ENCODE measurements at regions not wholly inside any gene's neighbourhood (a gene's known extent, or its start where the extent isn't known, plus 50 kb on each side); places are given as distances from the start of the nearest gene placed in this dataset.
"Not testable (repeated sequence)": the region's sequence is repeated elsewhere in the genome, so short reads cannot be mapped to it uniquely, and the experiment has no call there.

DNA sequence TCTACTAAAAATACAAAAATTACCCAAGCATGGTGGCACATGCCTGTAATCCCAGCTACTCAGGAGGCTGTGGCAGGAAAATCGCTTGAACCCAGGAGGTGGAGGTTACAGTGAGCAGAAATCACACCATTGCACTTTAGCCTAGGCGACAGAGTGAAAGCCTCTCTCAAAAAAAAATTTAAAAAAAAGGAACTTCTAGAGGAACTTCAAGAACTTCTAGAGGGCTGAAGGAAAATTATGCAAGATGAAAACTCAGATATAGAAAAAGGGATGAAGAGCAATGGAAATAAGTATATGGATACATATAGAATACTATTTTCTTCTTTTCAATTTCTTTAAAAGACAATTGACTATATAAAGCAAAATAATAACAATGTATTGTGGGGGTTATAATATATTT, 51.2 kb upstream of the PRR5 start:
- H3K36me3 ChIP-seq (replicated peaks; ENCODE audit: control insufficient read depth, insufficient read depth, low read length) = no peaks in the 10 kb centered on the region
- no peak overlapping the region for H3K4me3 ChIP-seq (ENCODE audit: insufficient read depth, low read depth, low read length)
- no peaks in the 10 kb centered on the region for H3K27me3 ChIP-seq (ENCODE audit: control insufficient read depth, insufficient read depth, low read length)
- DNase-seq = no peak

DNA sequence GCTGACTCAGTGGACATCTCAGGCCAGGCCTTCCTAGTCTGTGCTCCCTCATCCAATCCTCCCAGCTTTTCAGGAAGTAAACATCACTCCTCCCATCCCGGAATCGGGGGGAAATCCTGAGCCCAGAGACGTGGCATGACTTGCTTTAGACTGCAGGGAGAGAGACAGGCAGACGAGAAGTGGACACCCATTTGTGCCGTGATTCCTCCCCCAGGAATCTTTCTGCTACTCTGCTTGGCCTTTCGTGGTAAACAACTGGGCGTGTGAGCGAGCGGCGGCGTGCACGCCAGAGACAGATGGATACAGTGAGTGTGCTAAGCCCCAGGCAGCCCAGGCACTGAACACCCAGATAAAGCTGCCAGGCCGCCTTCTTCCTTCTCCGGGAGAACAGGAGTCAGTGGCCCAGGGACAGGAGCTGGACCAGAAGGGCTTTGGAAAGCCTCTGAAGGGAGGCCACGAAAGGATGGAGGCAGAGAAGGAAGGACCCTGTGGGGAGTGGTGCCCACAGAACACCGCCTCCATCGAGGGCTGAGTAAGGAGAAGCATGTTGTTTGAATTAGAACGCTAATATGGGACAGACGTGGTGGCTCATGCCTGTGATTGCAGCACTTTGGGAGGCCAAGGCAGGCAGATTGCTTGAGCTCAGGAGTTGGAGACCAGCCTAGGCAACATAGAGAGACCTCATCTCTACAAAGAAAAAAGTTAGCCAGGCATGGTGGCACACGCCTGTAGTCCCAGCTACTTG, 53.0 kb upstream of the PRR5 start:
- Histone ChIP-seq H3K27me3 (ENCODE audit: control insufficient read depth, insufficient read depth, low read length) (no peaks in the 10 kb centered on the region), H3K36me3 (replicated peaks; ENCODE audit: control insufficient read depth, insufficient read depth, low read length) (no peaks in the 10 kb centered on the region), H3K4me3 (ENCODE audit: insufficient read depth, low read depth, low read length) (no peak overlapping the region)
- no peak for DNase-seq

DNA sequence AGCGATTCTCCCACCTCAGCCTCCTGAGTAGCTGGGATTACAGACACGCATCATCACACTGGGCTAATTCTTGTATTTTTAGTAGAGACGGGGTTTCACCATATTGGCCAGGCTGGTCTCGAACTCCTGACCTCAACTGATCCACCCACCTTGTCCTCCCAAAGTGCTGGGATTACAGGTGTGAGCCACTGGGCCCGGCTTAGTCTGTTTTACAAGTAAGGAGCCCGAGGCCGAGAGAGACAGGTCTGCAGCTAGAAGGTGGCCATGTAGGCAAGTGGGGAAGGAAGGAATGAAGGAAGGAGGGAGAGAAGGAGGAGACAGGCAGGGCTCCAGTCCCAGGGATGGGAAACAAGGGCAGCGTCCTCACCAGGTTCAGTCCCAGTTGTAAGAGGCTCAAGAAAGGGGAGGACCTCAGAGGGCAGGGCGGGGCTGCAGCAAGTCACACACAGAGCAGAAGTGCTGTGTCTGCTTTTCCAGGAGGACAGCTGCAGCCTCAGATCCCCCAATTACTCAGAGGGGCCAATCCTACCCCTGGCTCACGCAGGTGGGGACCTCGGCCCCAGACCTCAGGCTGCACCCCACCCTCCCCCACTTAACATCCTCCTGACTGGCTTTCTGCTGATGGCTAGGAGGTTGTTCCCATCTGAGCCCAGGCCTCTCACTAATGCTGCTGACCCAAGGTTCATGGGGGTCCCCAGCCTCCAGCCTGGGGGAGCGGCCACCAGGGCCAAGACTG, 53.8 kb upstream of the PRR5 start:
- peak; percentile 18 for DNase-seq
- no peaks in the 10 kb centered on the region for H3K27me3 ChIP-seq (ENCODE audit: control insufficient read depth, insufficient read depth, low read length)
- H3K36me3 ChIP-seq (replicated peaks; ENCODE audit: control insufficient read depth, insufficient read depth, low read length) = no peaks in the 10 kb centered on the region
- H3K4me3 ChIP-seq (ENCODE audit: insufficient read depth, low read depth, low read length) = no peak overlapping the region

DNA sequence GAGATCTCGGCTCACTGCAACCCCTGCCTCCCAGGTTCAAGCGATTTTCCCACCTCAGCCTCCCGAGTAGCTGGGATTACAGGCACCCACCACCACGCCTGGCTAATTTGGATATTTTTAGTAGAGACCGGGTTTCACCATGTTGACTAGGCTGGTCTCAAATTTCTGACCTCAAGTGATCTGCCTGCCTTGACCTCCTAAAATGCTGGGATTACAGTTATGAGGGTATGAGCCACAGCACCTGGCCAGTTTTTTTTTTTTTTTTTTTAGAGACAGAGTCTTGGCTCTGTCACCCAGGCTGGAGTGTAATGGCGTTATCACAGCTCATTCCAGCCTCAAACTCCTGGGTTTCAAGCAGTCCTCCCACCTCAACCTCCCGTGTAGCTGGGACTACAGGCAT, 54.9 kb upstream of the PRR5 start:
- no peak for DNase-seq
- Histone ChIP-seq H3K27me3 (ENCODE audit: control insufficient read depth, insufficient read depth, low read length) (no peaks in the 10 kb centered on the region), H3K36me3 (replicated peaks; ENCODE audit: control insufficient read depth, insufficient read depth, low read length) (no peaks in the 10 kb centered on the region), H3K4me3 (ENCODE audit: insufficient read depth, low read depth, low read length) (no peak overlapping the region)

DNA sequence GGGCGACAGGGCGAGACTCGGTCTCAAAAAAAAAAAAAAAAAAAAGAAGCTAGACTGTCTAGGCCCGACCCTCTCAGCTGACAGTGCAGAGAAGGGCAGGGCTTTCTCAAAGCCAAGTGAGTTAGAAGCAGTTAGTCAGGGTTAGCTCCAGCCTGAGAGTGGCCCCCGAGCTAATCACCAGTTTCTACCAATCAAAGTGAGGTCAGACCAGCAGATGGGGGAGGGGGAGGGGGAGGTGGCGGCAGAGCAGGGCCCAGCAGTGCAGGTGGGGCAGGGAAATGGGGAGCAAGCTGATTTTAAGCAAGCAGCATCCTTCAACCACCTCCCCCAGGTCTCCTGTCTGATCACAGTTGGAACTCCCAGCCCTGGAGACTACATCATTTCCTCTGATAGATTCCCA, 55.3 kb upstream of the PRR5 start:
- Histone ChIP-seq H3K27me3 (ENCODE audit: control insufficient read depth, insufficient read depth, low read length) (no peaks in the 10 kb centered on the region), H3K4me3 (ENCODE audit: insufficient read depth, low read depth, low read length) (no peak overlapping the region), H3K36me3 (replicated peaks; ENCODE audit: control insufficient read depth, insufficient read depth, low read length) (no peaks in the 10 kb centered on the region)
- peak; percentile 70 for DNase-seq

DNA sequence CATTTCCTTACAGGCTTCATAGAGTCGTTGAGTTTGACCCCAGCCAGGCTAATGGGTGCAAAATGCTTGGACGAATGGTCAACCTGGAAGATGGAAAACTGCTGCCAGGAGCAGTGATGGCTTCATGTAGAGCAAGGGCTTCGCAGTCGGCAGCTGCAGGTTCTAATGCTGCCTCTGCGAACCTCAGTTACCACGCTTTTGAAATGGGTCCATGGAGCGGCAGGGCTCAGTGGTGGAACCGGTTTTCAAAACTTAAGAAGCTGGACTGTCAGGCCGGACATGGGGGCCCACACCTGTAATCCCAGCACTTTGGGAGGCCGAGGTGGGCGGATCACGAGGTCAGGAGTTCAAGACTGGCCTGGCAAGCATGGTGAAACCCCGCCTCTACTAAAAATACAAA, 55.9 kb upstream of the PRR5 start:
- Histone ChIP-seq H3K27me3 (ENCODE audit: control insufficient read depth, insufficient read depth, low read length) (no peaks in the 10 kb centered on the region), H3K36me3 (replicated peaks; ENCODE audit: control insufficient read depth, insufficient read depth, low read length) (no peaks in the 10 kb centered on the region), H3K4me3 (ENCODE audit: insufficient read depth, low read depth, low read length) (no peak overlapping the region)
- no peak for DNase-seq

DNA sequence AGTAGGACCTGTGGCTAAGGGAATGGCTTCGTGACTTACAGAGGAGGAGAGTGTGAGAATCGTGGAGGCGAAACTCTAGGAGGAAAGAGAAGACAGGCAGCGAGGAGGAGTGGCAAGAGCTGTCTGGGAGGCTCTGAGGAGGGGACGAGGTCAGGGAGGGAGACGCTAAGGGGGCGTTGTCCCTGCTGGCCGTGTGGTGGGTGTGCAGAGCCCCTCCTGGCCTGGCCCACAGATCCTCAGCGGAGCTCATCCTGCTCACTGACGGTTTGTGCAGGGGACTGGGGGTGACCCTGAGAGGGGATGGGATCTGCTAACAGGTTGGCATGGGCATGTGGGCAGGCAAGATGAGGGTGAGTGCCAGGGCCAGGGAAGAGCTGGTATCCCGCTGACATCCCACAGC, 56.5 kb upstream of the PRR5 start:
- H3K36me3 ChIP-seq (replicated peaks; ENCODE audit: control insufficient read depth, insufficient read depth, low read length) = no peaks in the 10 kb centered on the region
- no peaks in the 10 kb centered on the region for H3K27me3 ChIP-seq (ENCODE audit: control insufficient read depth, insufficient read depth, low read length)

DNA sequence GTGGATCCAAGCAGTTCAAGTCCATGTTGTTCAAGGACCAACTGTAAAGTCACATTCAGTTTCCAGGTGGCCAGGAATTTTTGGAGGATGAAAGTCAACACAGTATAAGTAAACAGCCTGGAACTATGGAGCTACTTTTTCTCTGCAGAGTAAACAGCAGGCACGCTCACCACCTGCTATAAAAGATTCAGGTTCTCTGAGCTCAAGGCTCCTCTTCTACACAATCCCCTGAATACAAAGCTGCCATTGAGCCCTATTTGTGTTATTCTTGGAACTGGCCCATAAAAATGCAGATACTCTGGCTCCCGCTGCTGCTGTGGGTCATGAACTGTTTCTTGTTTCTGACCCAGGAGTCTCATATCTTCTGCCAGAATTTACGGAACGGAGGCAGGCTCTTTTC, 56.9 kb upstream of the PRR5 start:
- Histone ChIP-seq H3K4me3 (ENCODE audit: insufficient read depth, low read depth, low read length) (no peak overlapping the region), H3K27me3 (ENCODE audit: control insufficient read depth, insufficient read depth, low read length) (no peaks in the 10 kb centered on the region), H3K36me3 (replicated peaks; ENCODE audit: control insufficient read depth, insufficient read depth, low read length) (no peaks in the 10 kb centered on the region)
- DNase-seq = peak; percentile 8

More for the DNA sequence above, 56.5 kb upstream of the PRR5 start:
- DNase-seq = peak; percentile 61
- no peak overlapping the region for H3K4me3 ChIP-seq (ENCODE audit: insufficient read depth, low read depth, low read length)

DNA sequence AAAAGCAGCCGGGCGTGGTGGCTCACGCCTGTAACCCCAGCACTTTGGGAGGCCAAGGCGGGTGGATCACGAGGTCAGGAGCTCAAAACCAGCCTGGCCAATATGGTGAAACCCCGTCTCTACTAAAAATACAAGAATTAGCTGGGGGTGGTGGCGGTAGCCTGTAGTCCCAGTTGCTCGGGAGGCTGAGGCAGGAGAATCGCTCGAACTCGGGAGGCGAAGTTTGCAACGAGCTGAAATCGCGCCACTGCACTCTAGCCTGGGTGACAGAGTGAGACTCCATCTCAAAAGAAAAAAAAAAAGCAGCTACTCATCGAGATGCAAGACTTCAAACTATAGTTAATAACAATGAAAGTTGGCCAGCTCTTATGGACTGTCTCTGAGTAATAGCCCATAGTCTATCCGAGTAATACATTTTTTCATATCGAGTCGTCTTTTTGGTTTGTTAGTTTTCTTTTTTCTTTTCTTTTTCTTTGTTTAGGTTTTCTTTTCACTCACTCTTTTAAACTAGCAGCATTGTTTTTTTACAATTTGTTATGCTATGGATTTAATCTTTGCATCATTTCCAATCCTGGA, 58.4 kb upstream of the PRR5 start:
- not testable (repeated sequence) for DNase-seq; H3K4me3 ChIP-seq (ENCODE audit: insufficient read depth, low read depth, low read length); H3K36me3 ChIP-seq (replicated peaks; ENCODE audit: control insufficient read depth, insufficient read depth, low read length); H3K27me3 ChIP-seq (ENCODE audit: control insufficient read depth, insufficient read depth, low read length)

DNA sequence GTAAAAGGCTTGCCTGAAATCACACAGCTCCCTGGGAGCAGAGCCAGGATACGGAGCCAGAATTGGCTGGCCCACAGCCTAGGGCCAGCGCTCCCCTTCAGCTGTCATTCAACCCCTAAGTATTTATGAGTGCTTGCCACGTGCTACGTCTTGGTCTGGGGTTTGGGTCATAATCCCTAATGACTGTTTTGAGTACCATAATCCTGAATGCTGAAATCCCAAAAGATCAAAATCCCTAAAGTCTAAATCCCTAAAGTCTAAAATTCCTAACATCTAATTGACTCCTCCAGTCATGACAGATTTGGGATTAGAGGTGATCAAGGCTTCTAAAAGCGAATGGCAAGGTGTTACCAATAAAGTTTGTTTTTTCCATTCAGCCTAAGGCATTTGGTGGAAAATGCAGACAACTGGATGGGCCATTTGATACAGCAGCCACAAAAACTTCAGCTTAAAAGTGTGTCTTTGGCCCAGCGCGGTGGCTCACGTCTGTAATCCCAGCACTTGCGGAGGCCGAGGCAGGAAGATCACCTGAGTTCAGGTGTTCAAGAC, 59.8 kb upstream of the PRR5 start:
- no peak for DNase-seq
- no peak overlapping the region for H3K4me3 ChIP-seq (ENCODE audit: insufficient read depth, low read depth, low read length)
- no peaks in the 10 kb centered on the region for H3K27me3 ChIP-seq (ENCODE audit: control insufficient read depth, insufficient read depth, low read length)
- no peaks in the 10 kb centered on the region for H3K36me3 ChIP-seq (replicated peaks; ENCODE audit: control insufficient read depth, insufficient read depth, low read length)

DNA sequence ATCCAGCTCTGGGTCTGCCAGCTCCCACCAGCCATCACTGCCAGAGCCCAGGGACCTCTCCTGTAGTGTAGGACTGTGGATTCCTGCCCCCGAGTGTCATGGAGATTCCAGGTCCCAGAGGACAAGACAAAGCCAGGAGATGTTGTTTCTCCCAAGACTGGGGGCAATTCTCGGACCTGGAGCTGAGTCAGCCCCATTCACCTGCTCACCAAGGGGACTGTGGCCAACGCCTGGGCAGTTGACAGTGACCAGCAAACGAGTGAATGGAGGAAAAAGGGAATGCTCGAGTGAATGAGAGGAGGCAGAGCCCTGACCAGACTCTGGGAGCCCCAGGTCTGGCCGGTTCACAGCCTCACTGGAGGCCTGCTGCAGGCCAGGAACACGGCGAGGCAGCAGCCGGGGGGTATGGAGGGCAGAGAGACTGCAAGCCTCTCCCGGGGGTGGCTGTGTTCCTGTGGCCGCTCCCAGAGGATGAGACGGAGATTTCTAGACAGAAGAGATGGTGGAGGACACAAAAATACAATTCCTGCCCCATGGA, 61.3 kb upstream of the PRR5 start:
- Histone ChIP-seq H3K27me3 (ENCODE audit: control insufficient read depth, insufficient read depth, low read length) (no peaks in the 10 kb centered on the region), H3K36me3 (replicated peaks; ENCODE audit: control insufficient read depth, insufficient read depth, low read length) (no peaks in the 10 kb centered on the region), H3K4me3 (ENCODE audit: insufficient read depth, low read depth, low read length) (no peak overlapping the region)
- peak; percentile 61 for DNase-seq

DNA sequence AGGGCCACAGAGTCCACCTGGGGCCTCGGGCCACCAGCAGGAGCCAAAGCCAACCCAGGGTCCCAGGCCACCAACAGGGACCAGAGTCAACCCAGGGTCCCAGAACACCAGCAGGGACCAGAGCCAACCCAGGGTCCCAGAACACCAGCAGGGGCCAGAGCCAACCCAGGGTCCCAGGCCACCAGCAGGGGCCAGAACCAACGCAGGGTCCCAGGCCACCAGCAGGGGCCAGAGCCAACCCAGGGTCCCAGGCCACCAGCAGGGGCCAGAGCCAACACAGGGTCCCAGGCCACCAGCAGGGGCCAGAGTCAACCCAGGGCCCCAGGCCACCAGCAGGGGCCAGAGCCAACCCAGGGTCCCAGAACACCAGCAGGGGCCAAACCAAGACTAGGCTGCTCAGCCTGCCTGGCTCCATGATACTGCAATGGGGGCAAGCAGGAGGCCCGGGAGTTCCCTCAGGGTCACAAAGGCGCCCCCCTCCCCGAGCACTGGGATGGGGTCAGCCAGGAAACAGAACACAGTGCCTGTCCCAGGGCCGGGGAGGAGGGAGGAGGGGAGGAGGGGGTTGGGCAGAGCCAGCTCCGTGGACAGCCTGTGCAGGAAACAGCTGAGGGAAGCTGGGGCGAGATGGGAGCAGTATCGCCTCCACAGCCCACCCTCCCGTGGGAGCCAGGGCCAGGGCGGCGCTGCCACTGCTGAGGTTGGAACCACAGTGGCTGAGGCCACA, 62.0 kb upstream of the PRR5 start:
- peak; percentile 30 for DNase-seq
- Histone ChIP-seq H3K4me3 (ENCODE audit: insufficient read depth, low read depth, low read length) (no peak overlapping the region), H3K36me3 (replicated peaks; ENCODE audit: control insufficient read depth, insufficient read depth, low read length) (no peaks in the 10 kb centered on the region), H3K27me3 (ENCODE audit: control insufficient read depth, insufficient read depth, low read length) (no peaks in the 10 kb centered on the region)

DNA sequence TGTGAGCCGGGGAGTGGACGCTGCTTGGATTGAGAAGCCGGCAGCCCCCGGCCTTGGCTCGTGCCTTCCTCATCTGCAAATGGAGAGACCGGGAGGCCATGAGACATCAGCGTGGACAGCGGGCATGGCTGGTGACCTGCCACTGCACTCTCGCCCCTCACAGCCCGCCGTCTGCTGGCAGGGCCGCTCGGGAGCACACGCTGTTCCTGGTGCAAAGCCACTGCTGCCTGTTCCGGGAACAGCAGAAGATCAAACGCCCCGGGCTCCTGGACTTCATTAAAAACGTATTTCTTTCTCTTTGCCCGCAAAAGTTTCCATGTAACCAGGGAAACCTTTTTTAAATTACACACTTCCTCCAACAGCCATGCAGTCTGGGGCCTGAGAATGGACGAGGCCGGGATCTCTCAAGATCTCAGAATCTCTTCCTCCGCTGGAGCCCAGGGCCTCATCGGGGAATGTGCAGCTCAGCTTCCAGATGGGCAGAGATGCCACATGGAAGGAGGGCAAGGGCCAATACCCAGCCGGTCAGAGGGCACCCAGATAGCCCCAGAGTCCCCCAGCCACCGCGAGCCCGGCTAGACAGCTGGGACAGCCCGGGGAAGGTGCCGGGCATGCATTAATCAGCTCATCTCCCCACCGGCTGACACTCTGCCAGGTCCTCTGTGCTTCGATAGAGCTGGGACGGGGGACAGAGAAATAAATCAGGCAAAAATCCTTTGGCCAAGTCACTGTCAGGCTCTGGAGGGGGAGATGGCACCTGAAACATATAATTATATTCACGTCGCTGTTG, 62.8 kb upstream of the PRR5 start:
- peak; percentile 44 for DNase-seq
- Histone ChIP-seq H3K27me3 (ENCODE audit: control insufficient read depth, insufficient read depth, low read length) (no peaks in the 10 kb centered on the region), H3K36me3 (replicated peaks; ENCODE audit: control insufficient read depth, insufficient read depth, low read length) (no peaks in the 10 kb centered on the region), H3K4me3 (ENCODE audit: insufficient read depth, low read depth, low read length) (no peak overlapping the region)
